NCI-H69 (cell line): ENCODE measurements at regions not wholly inside any gene's neighbourhood (a gene's known extent, or its start where the extent isn't known, plus 50 kb on each side); places are given as distances from the start of the nearest gene placed in this dataset.
A peak's percentile ranks its signal among the peaks of the same experiment; 100 is the strongest.

Experiments used
- DNase-seq: peaks from one replicate; lab custom pipeline; 2025; lab: John Stamatoyannopoulos, UW

GRCh38 chr20:2236256-2236655, 59.5 kb upstream of the TGM3 start:
- DNase-seq = peak; percentile 24

- no peak for DNase-seq
Measured at GRCh38 chr20:2237059-2237458, 58.7 kb upstream of the TGM3 start.

GRCh38 chr20:2238601-2239000, 57.2 kb upstream of the TGM3 start:
- no peak for DNase-seq

GRCh38 chr20:2240835-2241234, 55.0 kb upstream of the TGM3 start:
- no peak for DNase-seq

DNA sequence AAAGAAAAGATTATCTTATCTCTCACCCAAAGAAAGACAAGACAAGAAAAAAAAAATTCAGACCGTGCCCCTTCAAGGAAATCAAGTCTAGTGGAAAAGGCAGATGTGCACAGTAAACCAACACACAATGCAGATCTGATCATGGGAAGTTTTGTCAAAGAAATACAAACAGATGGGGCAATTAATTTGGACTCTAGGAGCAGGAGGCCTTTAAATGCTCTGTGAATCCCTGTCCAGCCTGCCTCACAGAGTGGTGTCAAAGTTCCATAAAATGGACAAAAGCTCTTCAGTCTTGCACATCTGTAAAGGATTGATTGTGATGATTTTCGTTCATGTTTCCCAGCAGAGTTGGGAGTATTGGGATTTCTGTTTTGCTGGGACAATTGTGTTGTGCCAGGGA, 53.1 kb upstream of the TGM3 start:
- DNase-seq = no peak

DNA sequence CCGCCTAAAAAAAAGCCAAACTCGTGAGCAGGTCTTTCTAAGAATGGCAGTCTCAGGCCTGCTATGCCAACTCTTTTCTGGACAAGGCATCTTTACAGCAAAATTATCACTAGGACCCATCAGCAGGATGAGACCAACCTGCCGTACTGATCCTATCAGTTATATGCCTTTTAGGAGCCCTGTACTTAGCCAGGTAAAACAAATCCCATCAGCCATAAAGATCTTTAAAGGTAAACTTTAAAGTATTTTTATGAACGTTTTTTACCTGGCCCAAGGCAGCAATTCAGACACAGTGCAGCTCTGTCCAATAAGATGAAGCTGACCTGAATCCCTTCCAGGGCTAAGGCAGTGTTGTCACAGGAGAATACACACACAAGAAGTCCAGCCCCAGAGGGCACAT, 51.3 kb upstream of the TGM3 start:
- no peak for DNase-seq

DNA sequence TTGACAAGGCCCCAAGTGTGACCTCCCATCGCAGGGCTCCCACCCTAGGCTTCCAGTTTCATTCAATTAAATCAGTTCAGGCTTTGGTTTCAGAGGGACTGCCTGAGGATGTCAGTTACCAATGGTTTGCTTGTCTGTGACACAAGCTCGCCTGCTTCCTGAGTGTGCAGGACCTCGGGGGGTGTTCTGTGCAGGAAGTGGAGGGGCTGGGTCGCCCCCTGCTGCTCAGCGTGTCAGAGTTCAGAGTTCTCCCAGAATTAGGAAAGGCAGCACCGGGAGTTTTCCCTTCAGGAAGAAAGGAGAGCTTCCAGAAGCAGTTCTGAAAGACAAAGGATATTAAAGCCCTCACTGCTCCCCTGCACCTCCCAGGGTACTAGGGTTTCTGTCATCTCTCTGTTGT, 50.8 kb upstream of the TGM3 start:
- peak; percentile 12 for DNase-seq

- DNase-seq = no peak
Measured at GRCh38 chr20:2245637-2246036, 50.2 kb upstream of the TGM3 start.
